ENCODE measurements at regions not wholly inside any gene's neighbourhood (a gene's known extent, or its start where the extent isn't known, plus 50 kb on each side); places are given as distances from the start of the nearest gene placed in this dataset.
"Not testable (repeated sequence)": the region's sequence is repeated elsewhere in the genome, so short reads cannot be mapped to it uniquely, and the experiment has no call there.

DNA sequence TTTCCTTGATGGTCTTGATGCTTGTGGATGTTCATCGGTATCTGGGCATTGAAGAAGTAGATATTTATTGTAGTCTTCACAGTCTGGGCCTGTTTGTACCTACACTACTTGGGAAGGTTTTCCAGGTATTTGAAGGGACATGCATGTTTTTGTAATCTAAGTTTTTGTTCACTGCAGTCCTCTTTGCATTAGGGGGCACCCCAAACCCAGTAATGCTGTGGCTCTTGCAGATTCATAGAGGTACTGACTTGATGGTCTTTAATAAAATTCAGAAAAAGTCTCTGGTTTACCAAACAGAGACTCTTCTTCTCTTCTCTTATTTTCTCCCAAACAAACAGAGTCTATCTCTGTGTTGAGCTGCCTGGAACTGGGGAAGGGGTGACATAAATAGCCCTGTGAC is 150.9 kb upstream of the SLC16A7 start:
- intact Hi-C loops (cut with micrococcal nuclease): no loop called here
- H3K4me1 Mint-ChIP-seq: no peaks in the 10 kb centered on the region
- DNase-seq: peak; percentile 58

DNA sequence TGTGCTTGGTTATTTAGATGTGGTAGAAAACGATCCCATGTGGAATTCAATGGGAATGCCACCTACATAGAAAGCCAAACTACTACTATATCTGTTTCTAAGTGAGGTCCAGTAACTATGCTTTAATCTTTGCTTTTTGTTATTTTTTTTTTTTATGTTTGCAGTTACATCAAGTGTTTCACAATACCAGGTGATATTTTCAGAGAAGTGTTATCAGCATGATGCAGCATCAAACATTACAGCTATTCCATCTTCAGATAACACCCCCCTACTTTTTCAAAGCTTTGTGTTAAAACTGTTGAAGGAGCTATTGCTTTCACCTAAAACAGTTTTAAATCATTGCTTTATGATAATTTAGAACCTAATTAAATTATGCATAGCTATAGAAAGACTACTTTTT is 163.8 kb upstream of the SLC16A7 start:
- Mint-ChIP-seq H3K27me3 (peaks cover 5% of the 10 kb centered on the region), H3K36me3 (ENCODE audit: low read depth) (no peaks in the 10 kb centered on the region), H3K9me3 (no peaks in the 10 kb centered on the region), H3K4me1 (no peaks in the 10 kb centered on the region), H3K4me3 (no peak overlapping the region), H3K27ac (no peak overlapping the region)
- intact Hi-C loops (cut with micrococcal nuclease): no loop called here
- no peak for DNase-seq

More for the DNA sequence above, 150.9 kb upstream of the SLC16A7 start:
- Mint-ChIP-seq H3K36me3 (ENCODE audit: low read depth) (no peaks in the 10 kb centered on the region), H3K4me3 (no peak overlapping the region), H3K27ac (no peak overlapping the region), H3K27me3 (peaks cover 1% of the 10 kb centered on the region), H3K9me3 (peaks cover 4% of the 10 kb centered on the region)

DNA sequence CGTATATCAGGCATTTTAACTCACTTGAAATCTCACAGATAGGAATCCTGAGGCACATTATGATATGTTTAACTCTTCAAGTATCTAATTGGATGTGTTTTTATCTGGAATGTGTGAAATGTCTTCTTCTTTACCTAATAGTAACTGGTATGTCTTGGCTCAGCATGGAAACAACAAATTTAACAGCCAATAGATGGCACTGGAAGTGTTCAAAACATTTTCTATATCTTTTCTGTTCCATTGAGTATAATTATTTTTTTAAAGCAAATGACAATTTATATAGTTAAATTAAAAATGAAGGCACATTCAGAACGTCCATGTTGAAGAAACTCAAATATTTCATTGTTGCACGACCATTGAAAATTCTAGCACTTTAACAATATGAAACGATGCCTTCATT is 164.6 kb upstream of the SLC16A7 start:
- intact Hi-C loops (cut with micrococcal nuclease): no loop called here
- no peaks in the 10 kb centered on the region for H3K9me3 Mint-ChIP-seq
- no peaks in the 10 kb centered on the region for H3K36me3 Mint-ChIP-seq (ENCODE audit: low read depth)
- no peak for DNase-seq
- H3K4me1 Mint-ChIP-seq: no peaks in the 10 kb centered on the region
- no peak overlapping the region for H3K4me3 Mint-ChIP-seq
- peaks cover 5% of the 10 kb centered on the region for H3K27me3 Mint-ChIP-seq
- H3K27ac Mint-ChIP-seq: no peak overlapping the region

DNA sequence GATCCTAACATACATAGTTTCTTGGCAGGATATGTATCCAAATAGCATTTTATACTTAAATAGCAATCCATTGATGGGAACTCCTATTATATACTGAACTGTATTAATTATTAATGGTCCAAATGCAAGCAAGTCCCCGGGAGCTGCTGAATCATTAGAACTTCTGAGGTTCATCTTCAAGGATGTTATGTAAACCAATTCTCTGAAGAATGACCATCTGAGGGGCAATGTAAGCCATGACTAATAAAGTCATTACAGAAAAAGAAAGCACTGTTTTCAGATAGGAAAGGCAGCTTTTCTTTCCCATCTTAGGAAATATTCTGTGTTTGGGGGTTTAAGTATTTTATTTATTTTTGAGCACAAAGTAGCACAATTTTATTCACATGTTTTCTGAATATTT is 166.1 kb upstream of the SLC16A7 start:
- no peak overlapping the region for H3K27ac Mint-ChIP-seq
- H3K4me1 Mint-ChIP-seq: no peaks in the 10 kb centered on the region
- no peaks in the 10 kb centered on the region for H3K36me3 Mint-ChIP-seq (ENCODE audit: low read depth)
- no peak for DNase-seq
- H3K27me3 Mint-ChIP-seq: peaks cover 5% of the 10 kb centered on the region
- intact Hi-C loops (cut with micrococcal nuclease): no loop called here
- H3K9me3 Mint-ChIP-seq: no peaks in the 10 kb centered on the region
- no peak overlapping the region for H3K4me3 Mint-ChIP-seq

DNA sequence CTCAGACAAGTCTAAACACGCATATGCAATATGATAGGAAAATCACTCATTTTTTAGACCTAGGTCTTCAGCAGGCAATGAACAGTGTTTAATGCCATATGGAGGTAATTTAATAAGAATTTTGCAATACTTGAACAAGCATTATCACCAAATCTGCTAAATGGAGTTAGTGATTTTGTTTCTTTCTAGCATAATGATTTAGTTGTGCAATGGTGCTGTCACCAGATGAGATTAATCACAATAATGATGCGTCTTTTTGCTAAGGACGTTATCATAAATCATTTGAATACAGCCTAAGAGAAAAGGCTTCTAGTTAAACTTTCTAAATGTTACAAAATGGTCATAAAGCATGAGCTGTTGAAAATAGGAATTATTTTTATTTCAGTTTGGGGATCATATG is 170.0 kb upstream of the SLC16A7 start:
- Mint-ChIP-seq H3K4me1 (no peaks in the 10 kb centered on the region), H3K36me3 (ENCODE audit: low read depth) (no peaks in the 10 kb centered on the region), H3K4me3 (no peak overlapping the region), H3K27ac (no peak overlapping the region), H3K9me3 (no peaks in the 10 kb centered on the region), H3K27me3 (peaks cover 3% of the 10 kb centered on the region)
- intact Hi-C loops (cut with micrococcal nuclease): no loop called here
- DNase-seq: no peak

DNA sequence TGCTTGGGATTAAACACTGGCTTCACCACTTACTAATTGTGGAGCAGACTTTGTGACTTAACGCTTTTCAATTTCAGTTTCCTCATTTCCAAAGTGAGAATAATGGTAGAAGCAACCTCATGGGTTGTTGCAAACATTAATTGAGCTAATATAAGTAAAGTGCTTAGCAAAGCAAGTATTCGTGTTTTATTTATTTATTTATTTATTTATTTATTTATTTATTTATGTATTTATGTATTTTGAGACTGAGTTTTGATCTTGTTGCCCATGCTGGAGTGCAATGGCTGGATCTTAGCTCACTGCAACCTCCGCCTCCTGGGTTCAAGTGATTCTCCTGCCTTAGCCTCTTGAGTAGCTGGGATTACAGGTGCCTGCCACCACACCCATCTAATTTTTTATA is 171.2 kb upstream of the SLC16A7 start:
- DNase-seq; H3K4me3 Mint-ChIP-seq; H3K27ac Mint-ChIP-seq; H3K36me3 Mint-ChIP-seq (ENCODE audit: low read depth); intact Hi-C loops (cut with micrococcal nuclease); H3K4me1 Mint-ChIP-seq; H3K9me3 Mint-ChIP-seq; H3K27me3 Mint-ChIP-seq: not testable (repeated sequence)

DNA sequence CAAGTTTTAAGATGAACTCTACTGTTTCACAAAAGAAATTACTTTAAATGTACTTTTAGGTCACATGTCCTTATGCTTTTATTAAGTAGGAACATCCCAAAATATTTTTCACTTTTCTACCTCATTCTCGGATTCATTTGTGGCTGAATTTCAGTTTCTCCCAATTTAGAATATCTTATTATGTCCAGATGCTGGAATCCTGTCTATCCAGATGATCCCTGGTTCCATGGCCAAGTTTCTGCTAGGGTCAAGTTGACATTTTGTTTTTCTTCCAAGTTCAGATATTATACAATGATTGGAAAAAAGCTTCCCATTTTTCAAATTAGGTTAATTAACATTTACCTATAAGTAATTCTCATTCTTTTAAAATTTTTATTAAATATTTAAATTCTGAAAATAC is 181.8 kb upstream of the SLC16A7 start:
- H3K36me3 Mint-ChIP-seq (ENCODE audit: low read depth): no peaks in the 10 kb centered on the region
- no peak overlapping the region for H3K27ac Mint-ChIP-seq
- H3K4me3 Mint-ChIP-seq: no peak overlapping the region
- no peak for DNase-seq
- peaks cover 1% of the 10 kb centered on the region for H3K27me3 Mint-ChIP-seq
- H3K4me1 Mint-ChIP-seq: no peaks in the 10 kb centered on the region
- no peaks in the 10 kb centered on the region for H3K9me3 Mint-ChIP-seq
- intact Hi-C loops (cut with micrococcal nuclease): no loop called here

DNA sequence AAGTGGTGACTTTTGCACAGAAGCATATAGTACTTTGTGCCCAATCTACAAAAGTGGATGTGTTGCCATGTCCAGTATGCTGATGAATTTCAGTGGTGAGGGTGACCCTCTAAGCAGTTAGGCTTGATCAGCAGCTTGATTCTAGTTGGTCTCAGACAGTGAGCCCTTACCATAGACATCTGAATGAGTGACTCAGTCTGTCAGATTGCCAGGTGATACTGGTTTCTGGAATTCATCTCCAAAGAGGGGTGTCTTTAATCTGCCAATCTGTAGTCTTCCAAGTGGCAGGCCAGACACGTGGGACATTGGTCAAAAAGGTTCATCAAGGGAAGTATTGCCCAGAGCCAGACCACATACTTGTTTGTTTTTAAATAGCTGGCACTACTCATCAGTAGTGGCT is 187.4 kb upstream of the SLC16A7 start:
- intact Hi-C loops (cut with micrococcal nuclease): loop anchor here (10.0 kb wide), 1 partner anchor 1086 kb away; no protein-coding TSS in a partner anchor
- Mint-ChIP-seq H3K4me1 (peaks cover 9% of the 10 kb centered on the region), H3K4me3 (no peak overlapping the region), H3K27ac (no peak overlapping the region), H3K36me3 (ENCODE audit: low read depth) (no peaks in the 10 kb centered on the region), H3K27me3 (no peaks in the 10 kb centered on the region), H3K9me3 (no peaks in the 10 kb centered on the region)
- DNase-seq: no peak

DNA sequence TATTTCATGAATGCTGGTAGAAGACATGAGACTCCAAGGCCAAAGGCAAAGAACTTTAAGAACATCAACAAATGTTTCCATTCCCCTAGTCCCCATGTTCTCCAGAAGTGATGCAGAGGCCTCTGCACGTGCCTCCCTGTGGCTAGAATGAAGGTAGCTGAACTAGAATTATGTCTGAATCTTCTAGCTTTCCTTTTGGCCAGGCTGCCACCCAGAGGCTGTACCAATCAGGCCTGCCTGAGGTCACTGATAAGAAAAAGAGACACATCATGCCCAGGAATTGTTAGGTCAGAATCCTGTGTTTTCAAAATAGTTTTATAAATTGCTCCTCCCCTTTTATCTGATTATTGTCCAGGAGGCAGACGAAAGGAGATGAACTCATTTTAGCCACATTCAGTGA is 188.0 kb upstream of the SLC16A7 start:
- Mint-ChIP-seq H3K9me3 (no peaks in the 10 kb centered on the region), H3K27ac (no peak overlapping the region), H3K4me1 (peaks cover 9% of the 10 kb centered on the region), H3K4me3 (no peak overlapping the region), H3K36me3 (ENCODE audit: low read depth) (no peaks in the 10 kb centered on the region), H3K27me3 (no peaks in the 10 kb centered on the region)
- intact Hi-C loops (cut with micrococcal nuclease): loop anchor here (10.0 kb wide), 1 partner anchor 1087 kb away; no protein-coding TSS in a partner anchor
- DNase-seq: no peak

DNA sequence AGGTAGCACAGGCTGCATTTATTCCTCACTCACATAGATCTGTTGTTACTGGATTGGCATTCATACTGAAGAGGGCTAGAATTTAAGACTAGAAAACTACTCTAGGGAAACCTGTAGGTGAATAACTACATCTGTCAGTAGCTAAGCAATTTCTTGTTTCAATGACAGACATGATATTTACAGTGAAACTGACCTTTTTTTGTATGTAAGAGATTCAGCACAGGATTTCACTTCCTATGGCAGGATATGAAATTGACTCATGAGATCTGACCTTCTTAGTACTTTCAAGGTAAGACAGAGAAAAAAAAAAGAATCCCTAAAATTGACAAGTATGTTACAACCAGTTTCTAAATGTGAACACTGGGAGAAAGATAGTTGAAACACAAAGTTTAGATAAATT is 189.8 kb upstream of the SLC16A7 start:
- Mint-ChIP-seq H3K27me3 (peaks cover 3% of the 10 kb centered on the region), H3K4me3 (no peak overlapping the region), H3K9me3 (no peaks in the 10 kb centered on the region), H3K36me3 (ENCODE audit: low read depth) (no peaks in the 10 kb centered on the region), H3K4me1 (peaks cover 9% of the 10 kb centered on the region), H3K27ac (no peak overlapping the region)
- DNase-seq: no peak
- intact Hi-C loops (cut with micrococcal nuclease): loop anchor here (1.0 to 10.0 kb wide), 2 partner anchors 427 to 1089 kb away; no protein-coding TSS in a partner anchor

DNA sequence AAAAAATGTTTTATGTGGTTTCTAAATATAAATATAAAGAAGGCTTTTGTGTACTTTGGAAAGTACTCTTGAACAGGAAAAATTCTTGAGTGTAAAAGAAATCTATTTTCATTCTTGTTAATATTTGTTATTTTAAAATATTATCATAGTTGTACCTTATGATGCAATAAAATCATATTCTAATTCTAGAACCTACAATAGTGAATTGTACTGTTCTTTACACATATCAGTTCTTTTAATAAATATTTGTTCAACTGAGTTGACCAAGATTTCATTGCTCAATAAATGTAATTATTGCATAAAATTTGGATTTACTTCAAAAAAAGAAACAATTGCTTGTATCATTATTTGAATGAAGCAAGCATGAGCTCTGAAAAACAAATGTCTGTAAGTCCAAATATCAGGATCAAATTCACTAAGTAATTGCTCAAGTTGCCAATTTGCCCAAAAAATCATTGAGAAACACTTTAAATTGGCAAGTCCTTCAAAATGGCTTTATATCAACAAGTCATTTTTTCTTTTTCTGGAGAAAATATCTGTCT is 191.6 kb upstream of the SLC16A7 start:
- H3K27ac Mint-ChIP-seq: no peak overlapping the region
- intact Hi-C loops (cut with micrococcal nuclease): loop anchor here (10.0 kb wide), 1 partner anchor 1091 kb away; no protein-coding TSS in a partner anchor

DNA sequence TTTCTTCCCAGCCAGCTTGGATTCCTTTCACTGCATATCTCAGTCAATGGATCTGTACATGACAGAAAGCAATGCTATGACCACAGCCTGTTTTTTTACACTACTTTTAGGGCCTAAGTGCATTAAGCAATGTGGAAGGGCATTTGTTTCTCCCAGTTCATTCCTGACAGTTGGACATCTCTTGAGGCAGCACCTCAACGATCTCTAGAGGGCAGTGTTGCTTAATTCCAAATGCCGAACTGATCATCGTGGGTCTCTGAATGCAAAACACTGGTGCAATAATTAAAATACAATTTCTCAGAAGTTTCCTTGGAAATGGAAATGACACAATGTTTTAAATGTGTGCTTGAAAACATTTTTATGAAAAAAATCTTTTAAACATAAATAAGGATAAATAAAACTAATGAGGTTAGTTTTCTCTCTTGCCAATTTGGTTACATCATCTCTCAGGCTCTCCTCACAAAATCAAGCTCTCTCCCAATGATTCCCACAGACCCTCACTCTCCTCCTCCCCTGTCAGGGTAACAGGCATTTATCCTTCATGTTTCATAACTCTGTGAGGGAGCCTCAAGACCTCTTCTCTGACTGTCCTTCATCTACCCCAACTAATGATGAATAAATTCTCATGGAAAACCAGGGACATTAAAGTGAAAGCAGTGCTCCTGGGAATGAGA is 192.4 kb upstream of the SLC16A7 start:
- Mint-ChIP-seq H3K4me1 (peaks cover 9% of the 10 kb centered on the region), H3K4me3 (no peak overlapping the region), H3K27me3 (peaks cover 3% of the 10 kb centered on the region), H3K36me3 (ENCODE audit: low read depth) (no peaks in the 10 kb centered on the region), H3K9me3 (no peaks in the 10 kb centered on the region), H3K27ac (no peak overlapping the region)
- peak; percentile 80 for DNase-seq
- intact Hi-C loops (cut with micrococcal nuclease): loop anchor here (1.0 to 10.0 kb wide), 4 partner anchors 193 to 1091 kb away; partner anchors contain the start of gene SLC16A7

More for the DNA sequence above, 191.6 kb upstream of the SLC16A7 start:
- H3K27me3 Mint-ChIP-seq: peaks cover 3% of the 10 kb centered on the region
- H3K9me3 Mint-ChIP-seq: no peaks in the 10 kb centered on the region
- DNase-seq: no peak
- H3K4me3 Mint-ChIP-seq: no peak overlapping the region
- H3K36me3 Mint-ChIP-seq (ENCODE audit: low read depth): no peaks in the 10 kb centered on the region
- peaks cover 9% of the 10 kb centered on the region for H3K4me1 Mint-ChIP-seq

DNA sequence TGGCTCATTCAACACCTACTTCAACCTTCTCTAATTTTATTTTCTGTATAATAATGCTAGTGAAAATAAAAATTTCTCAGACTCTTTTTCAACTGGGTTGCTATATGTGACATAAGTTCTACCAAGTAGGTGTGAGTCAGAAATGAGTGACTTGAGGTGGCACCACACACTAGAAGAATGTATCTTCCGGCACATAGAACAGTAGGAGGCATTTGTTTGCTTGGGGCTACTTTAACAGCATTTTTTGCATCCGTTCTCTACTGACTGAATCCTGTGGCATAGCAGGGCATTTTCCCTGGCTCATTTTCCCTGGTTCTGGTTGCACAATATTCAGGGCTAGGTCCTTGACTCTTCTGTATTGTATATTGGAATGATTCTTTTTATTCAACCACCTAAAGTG is 194.0 kb upstream of the SLC16A7 start:
- Mint-ChIP-seq H3K36me3 (ENCODE audit: low read depth) (no peaks in the 10 kb centered on the region), H3K27me3 (peaks cover 3% of the 10 kb centered on the region), H3K4me3 (no peak overlapping the region), H3K27ac (no peak overlapping the region), H3K9me3 (no peaks in the 10 kb centered on the region), H3K4me1 (peaks cover 9% of the 10 kb centered on the region)
- no peak for DNase-seq
- intact Hi-C loops (cut with micrococcal nuclease): loop anchor here (2.0 to 10.0 kb wide), 2 partner anchors 195 to 1093 kb away; partner anchors contain the start of gene SLC16A7

DNA sequence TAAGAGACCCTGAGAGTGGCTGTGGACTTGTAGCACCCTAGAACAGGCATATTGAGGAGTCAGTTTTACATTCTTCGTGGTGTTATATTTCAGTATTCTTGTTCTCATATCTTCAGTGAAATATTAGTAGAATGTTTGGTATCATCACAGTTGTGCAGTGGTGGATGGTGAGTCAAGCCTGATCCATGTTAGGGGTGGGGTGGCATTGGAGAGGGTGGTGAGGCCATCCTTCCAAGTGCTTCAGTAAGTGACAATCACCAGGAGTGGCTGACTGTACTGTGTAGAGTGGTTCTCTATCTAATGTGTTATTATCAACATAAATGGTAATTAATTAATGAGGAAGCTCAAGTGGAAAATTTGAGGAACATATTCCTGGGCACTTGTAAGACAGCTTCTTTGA is 197.7 kb upstream of the SLC16A7 start:
- no peaks in the 10 kb centered on the region for H3K4me1 Mint-ChIP-seq
- peaks cover 12% of the 10 kb centered on the region for H3K27me3 Mint-ChIP-seq
- no peak overlapping the region for H3K4me3 Mint-ChIP-seq
- H3K9me3 Mint-ChIP-seq: no peaks in the 10 kb centered on the region
- H3K27ac Mint-ChIP-seq: no peak overlapping the region
- no peaks in the 10 kb centered on the region for H3K36me3 Mint-ChIP-seq (ENCODE audit: low read depth)
- intact Hi-C loops (cut with micrococcal nuclease): no loop called here
- no peak for DNase-seq
